Superior temporal gyrus (tissue), 1 donor: ENCODE measurements at regions not wholly inside any gene's neighbourhood (a gene's known extent, or its start where the extent isn't known, plus 50 kb on each side); places are given as distances from the start of the nearest gene placed in this dataset.
"Not testable (repeated sequence)": the region's sequence is repeated elsewhere in the genome, so short reads cannot be mapped to it uniquely, and the experiment has no call there.

Experiments
- DNase-seq: peaks from one replicate; pipeline ENCODE4 v3.0.0-alpha.2; 2016; ENCODE audit errors: extremely low spot score

DNA sequence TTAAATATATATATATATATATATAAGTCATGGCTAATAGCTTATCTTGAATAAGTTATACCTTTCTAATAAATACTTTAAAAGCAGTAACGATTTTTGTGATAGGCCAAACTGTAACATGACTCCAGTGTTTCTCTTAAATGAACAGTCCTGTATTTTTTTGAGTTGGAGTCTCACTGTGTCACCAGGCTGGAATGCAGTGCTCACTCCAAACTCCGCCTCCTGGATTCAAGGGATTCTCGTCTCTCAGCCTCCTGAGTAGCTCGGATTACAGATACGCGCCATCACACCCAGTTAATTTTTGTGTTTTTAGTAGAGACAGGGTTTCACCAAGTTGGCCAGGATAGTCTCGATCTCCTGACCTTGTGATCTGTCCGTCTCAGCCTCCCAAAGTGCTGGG, 814.2 kb upstream of the SLITRK5 start:
- DNase-seq, result no peak

DNA sequence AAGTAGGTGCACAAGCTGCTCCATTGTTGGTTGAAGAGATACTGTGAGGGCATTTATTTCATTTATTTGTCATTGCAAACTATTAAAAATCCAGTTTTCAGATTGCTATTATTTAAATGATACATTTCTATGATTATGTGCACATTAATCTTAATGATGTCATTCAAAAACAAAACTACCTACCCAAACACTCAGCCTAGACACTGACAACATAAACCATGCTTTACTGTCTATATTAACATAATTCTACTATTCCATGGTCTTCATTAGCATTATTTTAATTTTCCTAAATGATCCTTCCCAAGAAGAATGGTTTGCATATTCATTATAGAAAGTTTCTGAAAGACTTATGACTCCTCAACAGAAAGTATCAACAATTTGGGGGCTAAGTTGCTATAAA, 813.0 kb upstream of the SLITRK5 start:
- DNase-seq, result no peak

DNA sequence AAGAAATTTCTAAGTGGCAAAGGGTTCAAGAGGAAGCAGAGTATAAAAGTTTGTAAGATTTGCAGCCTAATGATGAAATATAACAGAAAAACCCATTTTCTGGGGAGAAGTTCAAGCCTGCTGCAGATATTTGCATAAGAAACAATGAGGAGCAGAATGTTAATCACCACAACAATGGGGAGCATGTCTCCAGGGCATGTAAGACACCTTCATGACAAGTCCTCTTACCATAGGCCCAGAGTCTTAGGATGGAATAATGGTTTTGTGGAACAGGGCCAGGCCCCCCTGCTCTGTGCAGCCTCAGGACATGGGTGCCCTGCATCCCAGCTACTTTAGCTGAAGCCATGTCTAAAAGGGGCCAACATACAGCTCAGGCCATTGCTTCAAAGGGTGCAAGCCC, 809.0 kb upstream of the SLITRK5 start:
- DNase-seq, result no peak

DNA sequence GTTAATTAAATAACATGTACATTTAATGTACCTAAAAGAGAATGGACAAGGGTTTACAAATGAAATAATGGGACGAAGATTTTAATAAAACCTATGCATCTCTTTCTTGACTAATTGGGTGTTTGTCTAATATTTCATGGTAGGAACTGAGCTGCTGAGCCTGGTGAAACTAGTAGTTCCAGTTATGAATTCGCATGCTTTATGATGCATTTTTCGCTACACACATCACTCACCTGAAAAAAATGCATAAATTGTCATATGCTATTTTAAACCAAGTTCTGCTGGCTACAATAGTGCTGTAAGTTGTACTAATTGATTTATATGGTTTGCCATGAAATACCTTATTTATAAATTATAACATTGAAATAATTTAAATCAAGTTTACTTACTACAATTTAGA, 806.8 kb upstream of the SLITRK5 start:
- no peak for DNase-seq

GRCh38 chr13:86870444-86870843, 800.7 kb upstream of the SLITRK5 start:
- DNase-seq, result peak; percentile 71

- DNase-seq, result no peak
Observed at GRCh38 chr13:86877441-86877840, 793.7 kb upstream of the SLITRK5 start.

DNA sequence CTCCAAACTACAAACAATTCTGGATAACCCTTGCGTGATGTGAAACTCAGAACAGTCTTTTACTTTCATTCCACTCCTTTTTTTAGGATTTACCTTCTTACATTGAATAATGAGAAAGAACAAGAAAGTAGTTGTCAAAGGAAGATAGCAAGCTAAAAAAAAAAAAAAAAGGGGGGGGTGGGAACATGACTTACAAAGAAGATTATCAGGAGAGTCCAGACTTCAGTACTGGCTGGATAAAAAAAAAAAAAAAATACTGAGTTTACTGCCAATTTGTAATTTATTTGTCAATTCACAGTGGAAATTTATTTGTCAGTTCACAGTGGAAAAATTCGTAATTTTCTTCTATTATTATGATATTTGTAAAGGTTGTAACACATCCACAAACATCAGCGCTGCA, 792.4 kb upstream of the SLITRK5 start:
- DNase-seq, result no peak

DNA sequence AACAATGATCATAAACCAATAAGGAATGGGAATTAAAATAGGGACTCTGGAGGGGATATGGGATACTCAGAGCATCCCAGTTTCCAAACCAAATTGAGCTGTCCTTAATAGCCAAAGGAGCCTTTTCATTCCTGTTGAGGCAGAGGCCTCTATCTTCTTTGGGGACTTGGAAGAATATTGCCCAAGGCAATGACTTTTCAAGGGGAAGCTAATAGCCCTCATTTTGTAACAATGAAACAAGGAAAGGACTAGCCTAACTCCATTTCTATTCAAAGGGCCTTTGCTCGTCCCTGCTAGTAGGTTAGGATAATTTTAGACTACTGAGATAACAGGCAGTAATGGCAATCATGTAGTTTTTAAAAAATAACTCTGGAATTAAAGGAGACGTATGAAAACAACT, 789.8 kb upstream of the SLITRK5 start:
- no peak for DNase-seq

DNA sequence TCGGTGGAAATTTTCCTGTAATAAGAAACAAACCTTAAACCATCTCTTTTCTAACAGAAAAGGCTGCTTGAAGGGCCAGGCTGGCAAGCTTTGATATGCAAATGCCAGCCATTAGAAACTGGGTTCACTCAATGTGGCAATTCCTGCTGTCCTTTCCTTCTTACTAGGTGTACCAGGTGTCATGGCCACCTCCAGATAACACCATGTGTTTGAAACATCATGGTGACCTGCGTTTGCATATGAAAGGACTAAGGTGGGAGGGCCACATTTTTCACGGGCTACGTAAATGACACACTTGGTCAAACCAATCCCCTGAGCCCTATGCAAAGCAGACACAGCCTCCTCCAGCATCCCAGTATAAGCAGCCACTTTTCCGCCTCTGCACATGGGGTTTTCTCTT, 789.1 kb upstream of the SLITRK5 start:
- no peak for DNase-seq

DNA sequence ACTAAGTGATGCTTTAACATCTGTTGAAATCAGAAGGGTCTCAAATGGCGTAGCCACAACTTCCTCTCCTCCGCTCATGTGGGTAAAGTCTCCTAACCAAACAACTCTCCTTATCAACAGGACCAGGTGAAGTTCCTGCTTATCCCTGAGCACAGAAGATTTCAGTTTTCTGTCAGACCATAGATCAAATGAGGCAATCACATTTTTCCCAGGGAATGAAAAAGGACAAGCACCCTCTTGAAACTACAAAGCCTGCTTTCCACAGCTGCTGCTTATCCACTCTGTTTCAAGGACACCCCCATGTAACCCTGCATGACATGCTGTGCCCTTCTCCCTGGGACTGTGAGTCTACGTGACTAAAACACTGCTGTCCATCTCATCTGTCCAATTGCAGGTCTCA, 788.3 kb upstream of the SLITRK5 start:
- DNase-seq, result no peak

DNA sequence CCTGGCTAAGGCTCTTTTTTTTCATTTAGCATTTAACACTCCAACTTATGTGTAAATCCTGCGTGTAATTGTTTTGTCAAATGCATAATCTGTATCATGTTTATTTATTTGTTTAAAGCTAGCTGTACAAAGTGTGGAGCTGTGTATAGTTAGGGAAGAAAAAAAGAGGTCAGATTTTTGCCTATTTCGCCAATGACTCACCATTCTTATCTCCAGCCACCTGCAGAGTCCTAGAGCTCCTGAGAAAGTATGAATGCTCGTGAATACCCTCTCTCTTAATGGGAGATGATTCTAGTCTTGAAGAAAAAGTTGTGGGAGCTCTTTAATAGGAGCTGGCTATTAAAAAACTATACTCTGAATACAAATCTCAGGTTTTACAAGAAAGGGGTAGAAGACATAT, 778.8 kb upstream of the SLITRK5 start:
- no peak for DNase-seq

- DNase-seq, result no peak
Observed at GRCh38 chr13:86900906-86901305, 770.3 kb upstream of the SLITRK5 start.

DNA sequence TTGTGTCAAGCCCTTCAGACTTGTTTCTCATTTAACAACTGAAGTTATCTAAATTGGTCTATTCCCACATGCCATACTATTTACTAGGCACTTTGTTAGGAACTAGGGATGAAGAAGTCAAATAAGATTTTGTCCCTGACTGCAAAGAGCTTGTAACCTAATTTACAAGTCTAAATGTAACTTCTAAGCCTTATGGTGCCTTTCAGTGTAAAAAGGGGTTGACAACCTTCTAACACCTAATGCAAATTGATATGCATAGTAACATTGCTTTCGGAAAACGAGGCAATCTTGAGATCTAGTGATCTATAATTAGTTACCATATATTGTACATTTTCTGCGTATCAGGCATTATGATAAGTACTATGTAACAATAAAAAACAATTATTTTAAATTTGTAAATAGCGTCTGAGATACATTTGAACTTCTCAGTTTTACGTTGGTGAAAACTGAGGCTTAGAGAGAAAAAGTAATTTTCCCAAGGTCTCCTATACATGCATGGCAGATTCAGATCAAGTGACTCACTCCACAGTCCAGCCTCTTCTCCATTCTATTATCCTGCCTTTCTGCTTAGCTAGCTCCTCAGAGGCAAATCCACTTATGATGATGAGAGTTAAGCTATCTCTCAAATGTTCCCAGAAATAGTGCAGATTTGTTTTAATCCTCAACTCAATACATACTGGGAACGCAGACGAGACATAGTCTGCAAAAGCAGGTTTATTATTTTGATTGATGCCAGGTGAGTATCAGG, 764.9 kb upstream of the SLITRK5 start:
- DNase-seq, result no peak

- no peak for DNase-seq
Observed at GRCh38 chr13:86907156-86907555, 764.0 kb upstream of the SLITRK5 start.

- DNase-seq, result no peak
Observed at GRCh38 chr13:86909318-86909717, 761.9 kb upstream of the SLITRK5 start.

GRCh38 chr13:86914757-86915156, 756.4 kb upstream of the SLITRK5 start:
- DNase-seq, result no peak

GRCh38 chr13:86917438-86917837, 753.7 kb upstream of the SLITRK5 start:
- not testable (repeated sequence) for DNase-seq

- no peak for DNase-seq
Observed at GRCh38 chr13:86918682-86919081, 752.5 kb upstream of the SLITRK5 start.

DNA sequence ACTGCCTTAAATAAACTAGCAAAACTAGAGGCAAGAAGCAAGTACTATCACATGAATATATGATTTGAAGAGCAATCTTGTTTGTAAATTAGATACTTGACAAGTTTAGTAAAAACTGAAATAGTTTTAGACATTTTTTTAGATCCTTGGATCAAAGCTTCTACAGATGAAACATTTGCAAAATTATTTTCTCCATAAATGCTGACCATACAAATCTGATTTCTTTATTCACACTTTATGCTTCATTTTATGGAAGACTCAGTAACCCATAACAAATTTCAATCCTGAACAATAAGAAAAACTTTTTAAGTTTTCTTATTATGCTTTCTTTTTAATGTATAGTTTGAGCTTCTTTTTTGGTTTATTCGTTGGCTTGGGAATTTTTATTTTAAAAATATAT, 750.2 kb upstream of the SLITRK5 start:
- DNase-seq, result no peak

DNA sequence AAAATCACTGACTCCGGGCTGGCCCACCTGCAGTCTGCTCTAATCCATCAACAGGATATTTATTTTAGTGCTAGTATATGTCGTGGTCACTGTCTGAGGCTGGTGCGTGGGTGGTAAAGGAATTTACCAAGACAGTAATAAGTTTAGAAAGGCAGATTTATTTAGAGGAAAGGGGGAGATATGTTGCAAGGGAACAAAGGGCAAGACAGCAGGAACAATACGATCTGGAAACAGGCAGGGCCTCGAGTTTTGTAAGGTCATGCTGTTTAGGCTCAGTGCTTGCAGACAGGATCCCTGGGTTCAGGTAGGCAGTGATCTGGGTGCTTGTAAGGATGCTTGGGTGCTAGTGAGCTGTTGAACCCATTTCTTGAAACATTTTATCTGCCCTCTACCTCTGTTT, 748.2 kb upstream of the SLITRK5 start:
- no peak for DNase-seq

DNA sequence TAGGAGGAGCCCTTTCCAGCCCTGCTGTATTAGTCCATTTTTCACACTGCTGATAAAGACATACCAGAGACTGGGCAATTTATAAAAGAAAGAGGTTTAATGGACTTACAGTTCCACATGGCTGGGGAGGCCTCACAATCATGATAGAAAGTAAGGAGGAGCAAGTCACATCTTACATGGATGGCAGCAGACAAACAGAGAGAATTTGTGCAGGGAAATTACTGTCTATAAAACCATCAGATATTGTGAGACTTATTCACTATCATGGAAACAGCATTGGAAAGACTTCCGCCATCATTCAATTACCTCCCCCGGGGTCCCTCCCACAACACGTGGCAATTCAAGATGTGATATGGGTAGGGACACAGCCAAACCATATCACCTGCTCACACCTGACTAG, 744.3 kb upstream of the SLITRK5 start:
- DNase-seq, result not testable (repeated sequence)

- DNase-seq, result no peak
Observed at GRCh38 chr13:86932776-86933334, 738.3 kb upstream of the SLITRK5 start.

DNA sequence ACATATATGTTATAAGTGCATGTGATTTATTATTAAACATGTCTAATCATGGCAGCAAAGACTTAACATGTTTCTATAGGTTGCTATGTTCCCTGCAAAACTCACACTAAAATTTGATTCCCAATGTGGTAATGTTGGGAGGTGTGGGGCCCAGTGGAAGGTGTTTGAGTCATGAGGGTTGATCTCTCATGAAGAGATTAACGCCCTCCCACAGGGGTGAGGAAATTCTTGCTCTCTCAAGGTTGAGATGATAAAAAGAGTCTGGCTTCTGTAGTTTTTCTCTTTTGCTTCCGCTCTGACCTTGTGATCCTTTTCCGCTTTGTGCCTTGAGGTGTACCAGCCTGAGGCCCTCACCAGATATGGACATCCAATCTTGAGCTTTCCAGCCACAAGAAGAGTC, 737.5 kb upstream of the SLITRK5 start:
- DNase-seq, result no peak

DNA sequence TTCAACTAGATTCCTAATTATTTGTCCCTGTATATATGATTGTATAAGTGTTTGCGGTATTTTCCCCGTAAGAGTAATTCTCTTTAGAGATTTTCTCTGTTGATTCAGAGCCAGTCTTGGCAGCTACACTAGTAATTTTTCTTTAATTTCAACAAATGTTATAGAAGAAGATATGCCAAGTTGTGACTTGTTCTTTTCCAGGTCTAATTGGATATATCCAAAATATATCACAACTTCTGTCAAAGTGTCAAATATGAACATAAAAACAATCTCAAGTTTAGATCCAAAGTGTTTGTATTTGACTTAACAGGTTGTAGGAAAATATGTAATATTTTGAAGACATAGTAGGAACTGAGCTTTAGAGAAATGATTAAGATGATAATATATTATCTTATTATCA, 733.9 kb upstream of the SLITRK5 start:
- DNase-seq, result no peak
